Mucosa of descending colon (tissue), 3 donors: ENCODE measurements at regions not wholly inside any gene's neighbourhood (a gene's known extent, or its start where the extent isn't known, plus 50 kb on each side); places are given as distances from the start of the nearest gene placed in this dataset.

Experiments
- ATAC-seq: fragments of 200-7000 bp; cut with Tn5 transposase; one replicate; pipeline ENCODE4 v1.9.1; 2020; ENCODE audit warnings: mild to moderate bottlenecking, moderate library complexity
- DNase-seq, 3 donors: peaks; one replicate each; pipeline ENCODE4 v3.0.0-alpha.2; 2020
- H3K36me3 ChIP-seq: fragments of 200-600 bp; one replicate; pipeline ENCODE4 v1.8.0; 2021; ENCODE audit warnings: low read depth, mild to moderate bottlenecking
- H3K4me1 ChIP-seq: fragments of 200-600 bp; one replicate; pipeline ENCODE4 v1.8.0; 2021; ENCODE audit warnings: low read depth, mild to moderate bottlenecking
- H3K4me3 ChIP-seq: fragments of 200-600 bp; one replicate; pipeline ENCODE4 v1.8.0; 2021; ENCODE audit warnings: mild to moderate bottlenecking
- H3K9me3 ChIP-seq: fragments of 200-600 bp; one replicate; pipeline ENCODE4 v1.8.0; 2021; ENCODE audit warnings: mild to moderate bottlenecking
- intact Hi-C, 2 donors: fragments of 100-400 bp; cut with DNase I in 1 of 2; cut with micrococcal nuclease in 1 of 2; formaldehyde crosslinking; loops; one replicate each; pipeline versions ENCODE4 v1.11.0 to v1.11.1; 2022; cut with DNase I, micrococcal nuclease
- TF ChIP-seq, protein P1 (sequence below): fragments of 200-600 bp; IDR thresholded peaks from one replicate; pipeline ENCODE4 v1.8.0; 2022; ENCODE audit warnings: antibody characterized with exemption, mild to moderate bottlenecking
- donor health status: DM: no; HTN: no; CAD: no; lungs with moderate emphysema.
- donor health status: DM: no; HTN: no; CAD: no.
- donor health status: DM: no; HTN: yes; CAD: no.

DNA sequence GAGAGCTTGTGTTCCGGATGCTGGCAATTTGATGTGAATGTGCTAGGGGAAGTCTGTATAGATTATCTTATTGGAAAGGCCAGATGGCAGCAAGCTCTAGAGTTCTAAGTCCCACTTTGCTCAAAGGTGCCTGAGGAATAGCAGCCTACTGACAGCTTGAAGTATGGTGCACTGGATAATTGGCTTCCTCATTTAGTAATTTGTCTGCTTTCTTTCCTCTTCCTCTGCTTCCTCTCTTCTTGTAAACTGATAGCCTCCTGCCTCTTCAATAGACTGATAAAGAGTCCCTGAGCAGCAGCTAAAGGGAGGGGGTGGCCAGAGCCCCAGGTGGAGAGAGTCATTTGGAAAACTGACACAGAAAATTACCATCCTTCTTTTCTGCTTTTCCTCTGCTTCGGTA, 177.3 kb downstream of the FGF1 start:
- Histone ChIP-seq H3K36me3 (no peaks in the 10 kb centered on the region), H3K4me3 (no peak overlapping the region), H3K4me1 (no peaks in the 10 kb centered on the region), H3K9me3 (no peaks in the 10 kb centered on the region)
- DNase-seq, result no peak
- TF ChIP-seq, protein P1, sequence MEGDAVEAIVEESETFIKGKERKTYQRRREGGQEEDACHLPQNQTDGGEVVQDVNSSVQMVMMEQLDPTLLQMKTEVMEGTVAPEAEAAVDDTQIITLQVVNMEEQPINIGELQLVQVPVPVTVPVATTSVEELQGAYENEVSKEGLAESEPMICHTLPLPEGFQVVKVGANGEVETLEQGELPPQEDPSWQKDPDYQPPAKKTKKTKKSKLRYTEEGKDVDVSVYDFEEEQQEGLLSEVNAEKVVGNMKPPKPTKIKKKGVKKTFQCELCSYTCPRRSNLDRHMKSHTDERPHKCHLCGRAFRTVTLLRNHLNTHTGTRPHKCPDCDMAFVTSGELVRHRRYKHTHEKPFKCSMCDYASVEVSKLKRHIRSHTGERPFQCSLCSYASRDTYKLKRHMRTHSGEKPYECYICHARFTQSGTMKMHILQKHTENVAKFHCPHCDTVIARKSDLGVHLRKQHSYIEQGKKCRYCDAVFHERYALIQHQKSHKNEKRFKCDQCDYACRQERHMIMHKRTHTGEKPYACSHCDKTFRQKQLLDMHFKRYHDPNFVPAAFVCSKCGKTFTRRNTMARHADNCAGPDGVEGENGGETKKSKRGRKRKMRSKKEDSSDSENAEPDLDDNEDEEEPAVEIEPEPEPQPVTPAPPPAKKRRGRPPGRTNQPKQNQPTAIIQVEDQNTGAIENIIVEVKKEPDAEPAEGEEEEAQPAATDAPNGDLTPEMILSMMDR, result no peak
- intact Hi-C loops, result no loop called here
- no peak for ATAC-seq

DNA sequence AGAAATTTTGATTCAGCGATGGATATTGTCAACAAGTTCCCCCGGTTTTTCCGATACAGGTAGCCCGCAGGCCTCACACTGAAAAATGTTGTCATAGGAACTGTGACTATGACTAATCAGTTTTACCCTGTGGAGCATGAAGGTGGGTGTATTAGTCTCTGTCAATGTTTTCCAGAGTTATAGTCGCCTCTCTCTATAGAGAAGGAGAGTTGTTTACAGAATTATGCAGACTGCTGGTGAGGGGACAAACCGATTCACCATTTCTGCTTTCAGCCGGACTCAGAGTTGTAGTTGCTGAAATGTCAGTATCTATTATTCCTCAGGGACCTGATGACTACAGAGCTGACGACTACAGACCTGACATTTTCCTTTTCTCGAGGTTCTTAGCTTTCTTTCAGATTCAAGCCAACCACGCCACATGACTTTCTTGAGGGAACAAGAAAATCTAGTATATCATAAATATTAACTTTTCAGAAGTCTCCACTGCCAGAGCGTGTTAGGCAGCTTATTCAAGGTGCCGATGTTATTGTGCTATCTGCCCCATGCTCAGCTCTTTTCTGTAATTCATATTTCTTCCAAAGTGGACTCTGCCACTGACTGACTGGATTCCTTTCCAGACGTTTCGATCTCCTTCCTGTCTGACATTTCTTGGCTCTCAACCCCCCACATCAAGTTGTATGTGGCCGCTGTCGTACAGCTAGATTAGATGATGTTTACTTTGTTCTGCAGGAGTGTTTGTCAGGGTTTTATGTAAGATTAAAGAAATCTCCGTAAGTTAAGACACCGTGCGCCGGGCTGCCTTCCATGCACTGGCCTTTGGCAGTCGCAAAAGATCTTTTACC, 178.1 kb downstream of the FGF1 start:
- H3K4me3 ChIP-seq, result no peak overlapping the region
- H3K4me1 ChIP-seq, result no peaks in the 10 kb centered on the region
- ATAC-seq (no peak), DNase-seq (no peak)
- intact Hi-C loops, result no loop called here
- TF ChIP-seq, protein P1, result no peak
- H3K9me3 ChIP-seq, result no peaks in the 10 kb centered on the region
- no peaks in the 10 kb centered on the region for H3K36me3 ChIP-seq

GRCh38 chr5:142506756-142507155, 179.1 kb downstream of the FGF1 start:
- Histone ChIP-seq H3K4me1 (no peaks in the 10 kb centered on the region), H3K9me3 (no peaks in the 10 kb centered on the region), H3K36me3 (no peaks in the 10 kb centered on the region), H3K4me3 (no peak overlapping the region)
- TF ChIP-seq, protein P1, result no peak
- DNase-seq (peak in 1 of 3 donors; percentile 38), ATAC-seq (no peak)
- intact Hi-C loops, result no loop called here

GRCh38 chr5:142506046-142506445, 179.8 kb downstream of the FGF1 start:
- no peaks in the 10 kb centered on the region for H3K36me3 ChIP-seq
- TF ChIP-seq, protein P1, result no peak
- H3K4me1 ChIP-seq, result no peaks in the 10 kb centered on the region
- DNase-seq (no peak), ATAC-seq (no peak)
- H3K4me3 ChIP-seq, result no peak overlapping the region
- H3K9me3 ChIP-seq, result no peaks in the 10 kb centered on the region
- intact Hi-C loops, result no loop called here

DNA sequence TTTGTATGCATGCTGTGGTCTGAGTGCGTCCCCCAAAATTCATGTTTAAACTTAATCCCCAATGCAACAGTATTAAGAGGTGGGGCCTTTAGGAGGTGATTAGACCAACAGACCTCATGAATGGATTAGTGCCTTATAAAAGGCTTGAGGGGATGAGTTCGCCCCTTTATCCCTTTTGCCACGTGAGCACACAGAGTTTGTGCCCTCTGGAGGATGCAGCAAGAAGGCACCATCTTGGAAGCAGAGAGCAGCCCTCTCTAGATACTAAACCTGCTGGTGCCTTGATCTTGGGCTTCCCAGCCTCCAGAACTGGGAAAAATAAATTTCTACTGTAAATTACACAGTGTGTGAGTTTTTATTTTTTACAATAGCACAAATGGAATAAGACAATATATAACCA, 177.1 kb upstream of the SPRY4 start:
- ATAC-seq, result no peak
- DNase-seq, result no peak
- no peaks in the 10 kb centered on the region for H3K4me1 ChIP-seq
- H3K9me3 ChIP-seq, result no peaks in the 10 kb centered on the region
- H3K4me3 ChIP-seq, result no peak overlapping the region
- H3K36me3 ChIP-seq, result no peaks in the 10 kb centered on the region
- intact Hi-C loops, result no loop called here
- TF ChIP-seq, protein P1, result no peak
